Sigmoid colon (tissue), 4 donors: ENCODE measurements at regions not wholly inside any gene's neighbourhood (a gene's known extent, or its start where the extent isn't known, plus 50 kb on each side); places are given as distances from the start of the nearest gene placed in this dataset.

Experiments used
- CTCF ChIP-seq, 4 experiments: fragments of 450-650 bp in 3 of 4; fragments of 200-600 bp in 1 of 4; IDR thresholded peaks; one replicate each; pipeline ENCODE4 v1.5.1; 2016 to 2019; ENCODE audit warnings: antibody characterized with exemption in 4 of 4, mild to moderate bottlenecking in 3 of 4, moderate library complexity in 2 of 4
- EP300 ChIP-seq, 4 donors: sonication (generic); formaldehyde crosslinking; IDR thresholded peaks; one replicate each; pipeline ENCODE4 v1.6.1; 2017; ENCODE audit warnings: antibody characterized with exemption in 4 of 4
- POLR2AphosphoS5 ChIP-seq, 4 donors: sonication (generic); formaldehyde crosslinking; IDR thresholded peaks; one replicate each; pipeline ENCODE4 v1.6.1; 2017; ENCODE audit warnings: antibody characterized with exemption in 4 of 4

- TF ChIP-seq CTCF (IDR thresholded peaks at IDR 0.05): no peak
- no peak for TF ChIP-seq EP300 (IDR thresholded peaks at IDR 0.05)
- no peak for TF ChIP-seq POLR2AphosphoS5 (IDR thresholded peaks at IDR 0.05)
These were observed 250.1 kb downstream of the GADD45G start for GRCh38 chr9:89854715-89855475.
